ENCODE measurements at regions not wholly inside any gene's neighbourhood (a gene's known extent, or its start where the extent isn't known, plus 50 kb on each side); places are given as distances from the start of the nearest gene placed in this dataset.

DNA sequence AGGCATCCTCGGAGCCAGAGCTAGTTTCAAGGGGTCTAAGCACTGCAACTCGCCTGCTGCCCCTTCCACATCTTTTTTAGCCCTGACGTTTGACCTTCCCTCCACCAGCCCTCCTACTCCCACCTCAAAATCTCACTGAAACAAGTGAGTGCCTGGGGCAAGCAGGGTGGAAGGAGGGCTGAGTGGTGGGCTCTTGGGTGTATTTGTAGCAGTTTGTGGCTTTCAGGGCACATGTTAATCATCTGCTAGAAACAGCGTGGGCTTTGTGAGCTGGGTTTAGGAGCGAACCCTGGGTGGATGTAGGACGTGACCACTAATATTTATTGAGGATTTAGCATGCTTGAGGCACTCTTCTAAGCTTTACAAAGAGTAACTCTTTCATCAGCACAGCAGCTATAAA, 390.3 kb downstream of the GRIN2B start:
- no peak for DNase-seq
- Mint-ChIP-seq H3K36me3 (ENCODE audit: insufficient read depth) (no peaks in the 10 kb centered on the region), H3K9me3 (peaks cover 0 to 2% of the 10 kb centered on the region in 2 donors), H3K27ac (no peak overlapping the region), H3K4me1 (ENCODE audit: low read depth in 2 of 2) (no peaks in the 10 kb centered on the region), H3K27me3 (no peaks in the 10 kb centered on the region), H3K4me3 (no peak overlapping the region)
- ATAC-seq (replicated peaks) = no peak

DNA sequence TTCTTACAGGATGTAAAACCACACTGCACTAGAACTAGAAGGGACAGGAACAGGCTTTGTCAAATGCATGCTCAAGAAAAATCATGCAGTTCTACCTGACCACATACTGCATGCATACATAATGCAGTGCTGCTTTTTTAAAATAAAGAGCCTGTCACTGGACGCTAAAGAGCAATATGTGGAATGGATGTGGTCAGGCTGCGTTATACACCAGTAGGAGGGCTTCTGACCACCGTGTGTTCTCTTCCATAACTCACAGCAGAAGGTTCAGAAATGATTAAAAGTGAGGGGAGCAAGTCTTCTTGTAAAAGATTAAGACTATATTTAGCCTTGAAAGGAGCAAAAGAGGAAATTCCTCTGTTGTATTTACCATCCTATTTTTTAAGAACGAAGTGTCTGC, 392.0 kb downstream of the EMP1 start:
- no peak overlapping the region for H3K4me3 Mint-ChIP-seq
- no peak for ATAC-seq (replicated peaks)
- H3K36me3 Mint-ChIP-seq (ENCODE audit: insufficient read depth) = no peaks in the 10 kb centered on the region
- peaks cover 0 to 2% of the 10 kb centered on the region in 2 donors for H3K9me3 Mint-ChIP-seq
- no peak overlapping the region for H3K27ac Mint-ChIP-seq
- DNase-seq = no peak
- H3K27me3 Mint-ChIP-seq = peaks cover 0 to 5% of the 10 kb centered on the region in 2 donors
- H3K4me1 Mint-ChIP-seq (ENCODE audit: low read depth in 2 of 2) = no peaks in the 10 kb centered on the region

DNA sequence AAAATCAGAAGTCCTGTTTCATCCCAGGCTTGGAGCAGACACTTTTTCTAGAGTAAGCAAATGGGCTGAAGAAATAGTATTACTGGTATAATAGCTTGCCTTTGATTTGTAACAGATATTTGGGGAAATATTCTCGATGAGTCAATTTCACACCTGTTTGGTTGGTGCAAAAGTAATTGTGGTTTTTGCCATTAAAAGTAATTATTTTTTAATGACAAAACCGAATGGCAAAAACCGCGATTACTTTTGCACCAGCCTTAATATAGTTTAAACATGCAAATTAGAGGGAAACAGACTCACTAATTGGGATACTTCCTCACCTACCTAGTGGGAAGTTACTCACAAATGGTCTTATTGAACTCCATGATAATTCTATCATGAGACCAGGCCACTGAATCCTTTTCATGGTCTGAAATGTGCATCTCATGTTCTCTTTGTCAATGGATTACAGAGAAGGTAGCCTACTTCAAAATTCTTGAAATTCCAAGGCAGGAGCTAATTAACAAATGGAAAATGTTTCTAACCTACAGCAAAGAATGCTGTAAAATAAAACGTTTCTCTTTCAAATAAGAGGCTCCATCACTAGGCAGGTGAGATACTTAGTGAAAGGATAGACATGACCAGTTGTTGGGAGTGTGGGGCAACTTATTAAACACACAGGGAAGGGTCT, 391.3 kb downstream of the EMP1 start:
- Mint-ChIP-seq H3K4me1 (ENCODE audit: low read depth in 2 of 2) (no peaks in the 10 kb centered on the region), H3K9me3 (peaks cover 0 to 8% of the 10 kb centered on the region in 2 donors), H3K27ac (no peak overlapping the region), H3K4me3 (no peak overlapping the region), H3K27me3 (peaks cover 0 to 5% of the 10 kb centered on the region in 2 donors), H3K36me3 (ENCODE audit: insufficient read depth) (no peaks in the 10 kb centered on the region)
- ATAC-seq (replicated peaks) (no peak), DNase-seq (no peak)

DNA sequence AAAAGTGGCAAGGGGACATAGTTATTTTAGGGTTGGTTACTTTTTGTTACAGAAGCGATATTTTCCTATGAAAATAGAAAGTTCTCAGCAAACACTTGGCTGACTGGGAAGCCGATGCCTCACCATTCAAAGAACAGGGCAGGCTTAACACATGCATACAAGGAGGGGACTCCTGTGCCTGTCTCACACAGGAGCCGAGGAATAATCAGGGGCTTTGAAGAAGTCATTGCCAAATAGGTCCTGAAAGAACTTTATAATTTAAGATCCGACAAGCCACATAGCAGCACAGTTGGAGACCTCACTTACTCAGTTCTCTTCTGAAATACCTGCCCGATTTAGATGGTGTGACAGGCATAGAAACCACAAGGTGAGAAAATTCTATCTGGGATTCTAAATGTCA, 389.8 kb downstream of the EMP1 start:
- DNase-seq (no peak), ATAC-seq (replicated peaks) (no peak)
- Mint-ChIP-seq H3K36me3 (ENCODE audit: insufficient read depth) (no peaks in the 10 kb centered on the region), H3K27me3 (peaks cover 0 to 5% of the 10 kb centered on the region in 2 donors), H3K4me3 (no peak overlapping the region), H3K4me1 (ENCODE audit: low read depth in 2 of 2) (no peaks in the 10 kb centered on the region), H3K27ac (no peak overlapping the region), H3K9me3 (peaks cover 0 to 8% of the 10 kb centered on the region in 2 donors)

DNA sequence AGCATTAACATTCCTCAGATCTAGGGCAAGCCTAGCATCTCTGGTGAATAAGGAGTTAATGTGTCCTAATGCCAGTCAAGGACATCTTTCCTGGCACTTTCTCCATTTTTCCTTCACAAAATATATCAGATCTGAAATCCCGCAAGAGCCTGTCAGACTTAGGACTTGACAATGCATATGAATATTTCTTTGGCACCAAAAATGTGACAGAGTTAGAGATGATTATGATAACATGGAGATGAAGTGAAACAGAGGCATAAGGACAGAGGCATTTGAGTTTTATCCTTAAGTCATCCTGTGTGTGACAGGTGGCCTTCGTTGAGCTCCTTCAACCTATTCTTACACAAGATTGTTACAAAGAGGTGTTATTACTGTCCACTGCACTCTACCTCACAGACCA, 388.0 kb downstream of the EMP1 start:
- no peaks in the 10 kb centered on the region for H3K36me3 Mint-ChIP-seq (ENCODE audit: insufficient read depth)
- H3K27ac Mint-ChIP-seq = no peak overlapping the region
- H3K27me3 Mint-ChIP-seq = peaks cover 0 to 5% of the 10 kb centered on the region in 2 donors
- ATAC-seq (replicated peaks) (no peak), DNase-seq (no peak)
- no peak overlapping the region for H3K4me3 Mint-ChIP-seq
- H3K9me3 Mint-ChIP-seq = peaks cover 2 to 14% of the 10 kb centered on the region in 2 donors
- no peaks in the 10 kb centered on the region for H3K4me1 Mint-ChIP-seq (ENCODE audit: low read depth in 2 of 2)

DNA sequence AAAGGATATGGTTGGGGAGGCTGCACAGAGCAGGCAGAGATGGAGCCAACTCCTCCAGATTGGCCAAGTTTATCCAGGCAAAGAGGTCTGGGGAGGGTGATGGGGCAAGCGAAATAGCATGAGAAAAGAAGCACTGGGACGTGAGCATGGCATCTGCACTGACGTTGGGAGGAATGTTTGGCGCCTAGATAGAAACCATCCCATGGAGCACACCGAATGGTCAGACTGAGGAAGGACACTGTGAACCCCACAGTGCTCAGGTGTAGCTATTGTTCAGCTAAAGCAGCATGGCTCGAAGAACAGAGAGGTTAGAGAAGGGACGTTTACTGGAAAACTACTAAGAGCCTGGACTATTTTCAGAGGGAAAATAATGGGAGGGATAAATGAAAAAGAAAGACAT, 387.1 kb downstream of the EMP1 start:
- H3K4me3 Mint-ChIP-seq = no peak overlapping the region
- DNase-seq (no peak), ATAC-seq (replicated peaks) (no peak)
- H3K4me1 Mint-ChIP-seq (ENCODE audit: low read depth in 2 of 2) = no peaks in the 10 kb centered on the region
- H3K27me3 Mint-ChIP-seq = peaks cover 0 to 5% of the 10 kb centered on the region in 2 donors
- H3K9me3 Mint-ChIP-seq = peaks cover 4 to 17% of the 10 kb centered on the region in 2 donors
- H3K27ac Mint-ChIP-seq = no peak overlapping the region
- no peaks in the 10 kb centered on the region for H3K36me3 Mint-ChIP-seq (ENCODE audit: insufficient read depth)

DNA sequence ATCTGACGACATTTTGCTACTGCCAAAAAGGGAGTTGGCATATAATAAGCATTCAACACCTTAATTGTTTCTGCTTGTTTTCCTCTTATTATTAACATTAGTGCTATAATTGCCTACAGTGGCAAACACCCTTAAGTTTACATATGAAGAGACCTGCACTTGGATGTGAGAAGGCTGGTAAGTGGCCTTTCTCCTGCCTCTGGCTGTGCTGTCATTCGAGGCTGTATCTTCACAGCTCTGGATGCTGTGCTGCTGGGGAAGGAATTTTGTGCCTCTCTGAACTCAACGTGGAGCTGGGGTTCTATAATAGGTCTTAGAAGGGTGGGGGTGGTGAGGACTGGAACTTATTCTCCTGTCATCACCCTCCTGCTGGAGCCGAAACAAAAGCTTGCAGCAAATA, 385.9 kb downstream of the EMP1 start:
- no peak for DNase-seq
- Mint-ChIP-seq H3K27me3 (peaks cover 0 to 5% of the 10 kb centered on the region in 2 donors), H3K4me1 (ENCODE audit: low read depth in 2 of 2) (no peaks in the 10 kb centered on the region), H3K36me3 (ENCODE audit: insufficient read depth) (no peaks in the 10 kb centered on the region), H3K9me3 (peaks cover 4 to 20% of the 10 kb centered on the region in 2 donors), H3K27ac (no peak overlapping the region), H3K4me3 (no peak overlapping the region)
- ATAC-seq (replicated peaks) = no peak

DNA sequence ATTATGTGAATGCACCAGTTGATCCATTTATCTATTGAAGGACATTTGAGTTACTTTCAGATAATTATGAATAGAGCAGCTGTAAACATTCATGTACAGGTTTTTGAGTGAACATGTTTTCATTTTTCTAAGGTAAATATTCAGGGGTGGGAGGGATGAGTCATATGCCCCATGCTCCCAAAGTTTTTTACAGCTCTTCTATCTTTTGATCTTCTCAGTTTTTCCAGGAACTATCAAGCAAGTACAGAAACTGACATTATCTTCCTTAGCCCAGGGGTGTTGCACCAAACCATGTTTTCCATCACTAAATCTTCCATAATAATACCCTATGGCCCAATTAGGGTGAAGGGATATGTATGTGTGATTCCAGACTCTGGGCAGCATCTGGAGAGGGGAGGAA, 384.5 kb downstream of the EMP1 start:
- DNase-seq (no peak), ATAC-seq (replicated peaks) (no peak)
- no peak overlapping the region for H3K4me3 Mint-ChIP-seq
- H3K27ac Mint-ChIP-seq = no peak overlapping the region
- H3K27me3 Mint-ChIP-seq = peaks cover 0 to 5% of the 10 kb centered on the region in 2 donors
- H3K4me1 Mint-ChIP-seq (ENCODE audit: low read depth in 2 of 2) = no peaks in the 10 kb centered on the region
- peaks cover 4 to 20% of the 10 kb centered on the region in 2 donors for H3K9me3 Mint-ChIP-seq
- H3K36me3 Mint-ChIP-seq (ENCODE audit: insufficient read depth) = no peaks in the 10 kb centered on the region

DNA sequence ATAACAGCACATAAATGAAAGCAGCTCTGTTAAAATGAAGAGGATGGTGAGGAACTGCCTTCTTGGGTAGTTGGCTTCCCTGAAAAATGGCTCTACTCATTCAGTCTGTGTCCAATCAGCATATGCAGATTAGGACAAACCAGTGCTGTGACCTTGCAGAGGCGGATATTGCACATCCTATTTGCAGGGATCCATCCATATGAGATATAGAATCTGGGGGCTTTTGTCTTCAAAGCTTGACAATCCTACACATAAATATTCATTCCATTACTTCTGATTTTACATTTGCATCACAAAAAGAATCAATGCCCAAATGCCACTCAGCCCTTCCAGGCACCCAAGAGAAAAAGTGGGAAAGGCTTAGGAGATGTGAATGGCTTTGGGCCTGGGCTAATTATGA, 383.7 kb downstream of the EMP1 start:
- peaks cover 0 to 5% of the 10 kb centered on the region in 2 donors for H3K27me3 Mint-ChIP-seq
- ATAC-seq (replicated peaks) (no peak), DNase-seq (no peak)
- H3K27ac Mint-ChIP-seq = no peak overlapping the region
- H3K4me1 Mint-ChIP-seq (ENCODE audit: low read depth in 2 of 2) = no peaks in the 10 kb centered on the region
- peaks cover 4 to 20% of the 10 kb centered on the region in 2 donors for H3K9me3 Mint-ChIP-seq
- no peak overlapping the region for H3K4me3 Mint-ChIP-seq
- no peaks in the 10 kb centered on the region for H3K36me3 Mint-ChIP-seq (ENCODE audit: insufficient read depth)

DNA sequence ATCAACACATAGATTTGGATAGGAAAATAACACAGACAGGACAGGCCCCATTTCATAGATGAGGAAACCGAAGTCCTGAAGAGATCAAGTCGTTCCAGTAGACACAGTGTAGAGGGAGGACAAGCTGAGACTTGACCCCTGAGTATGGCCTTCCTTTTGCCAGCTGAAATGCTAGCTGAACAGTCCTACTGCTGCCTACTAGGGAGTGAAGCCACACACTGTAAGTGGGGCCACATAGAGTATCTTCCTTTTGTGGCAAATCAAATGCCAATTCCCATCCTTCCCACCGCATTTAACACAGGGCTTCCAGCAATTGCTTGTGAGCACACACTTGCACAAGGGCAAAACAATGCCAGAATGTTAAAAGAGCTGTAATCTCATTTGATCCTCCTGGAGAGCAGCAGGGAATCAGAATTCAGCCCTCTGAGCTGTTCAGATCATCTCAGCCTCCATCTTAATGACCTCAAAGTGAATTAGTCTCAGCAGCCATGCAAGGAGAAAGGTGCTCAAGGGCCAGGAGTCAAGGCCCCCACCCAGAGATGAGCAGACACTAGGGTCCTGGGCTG, 380.5 kb downstream of the EMP1 start:
- no peaks in the 10 kb centered on the region for H3K36me3 Mint-ChIP-seq (ENCODE audit: insufficient read depth)

DNA sequence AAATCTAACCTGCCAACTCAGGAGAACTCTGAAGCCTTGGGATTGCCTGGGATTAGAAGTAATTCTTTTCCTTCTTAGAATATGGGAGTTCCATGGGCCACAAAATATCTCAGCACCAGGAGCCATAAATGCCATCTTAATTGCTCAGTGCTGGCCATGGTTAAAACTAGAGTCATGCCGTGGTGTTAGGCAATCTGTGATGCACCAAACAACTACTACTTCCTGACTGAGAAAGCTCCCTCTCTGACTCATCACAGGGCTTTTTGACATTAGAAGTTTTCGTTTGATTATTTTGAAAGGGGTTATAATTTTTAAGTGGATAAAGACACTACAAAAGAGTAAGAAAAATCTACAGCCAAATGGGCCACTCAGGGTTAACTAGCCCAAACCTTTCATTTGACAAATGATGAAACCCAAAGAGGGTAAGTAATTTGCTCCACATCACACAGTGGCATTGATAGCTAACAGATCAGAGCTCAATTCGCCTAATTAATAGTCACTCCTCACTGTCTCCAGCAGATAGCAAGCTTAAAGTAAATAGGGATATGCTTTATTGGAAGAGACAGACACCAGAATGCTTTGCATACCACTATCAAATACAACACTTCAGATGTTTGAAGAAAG, 377.3 kb downstream of the EMP1 start:
- Mint-ChIP-seq H3K27ac (no peak overlapping the region), H3K4me3 (no peak overlapping the region), H3K27me3 (no peaks in the 10 kb centered on the region), H3K4me1 (ENCODE audit: low read depth in 2 of 2) (no peaks in the 10 kb centered on the region), H3K9me3 (peaks cover 0 to 5% of the 10 kb centered on the region in 2 donors), H3K36me3 (ENCODE audit: insufficient read depth) (no peaks in the 10 kb centered on the region)
- ATAC-seq (replicated peaks) (no peak), DNase-seq (no peak)

More for the DNA sequence above, 380.5 kb downstream of the EMP1 start:
- Mint-ChIP-seq H3K27me3 (no peaks in the 10 kb centered on the region), H3K9me3 (peaks cover 4 to 13% of the 10 kb centered on the region in 2 donors), H3K4me1 (ENCODE audit: low read depth in 2 of 2) (no peaks in the 10 kb centered on the region), H3K27ac (no peak overlapping the region), H3K4me3 (no peak overlapping the region)
- ATAC-seq (replicated peaks) (no peak), DNase-seq (no peak)

DNA sequence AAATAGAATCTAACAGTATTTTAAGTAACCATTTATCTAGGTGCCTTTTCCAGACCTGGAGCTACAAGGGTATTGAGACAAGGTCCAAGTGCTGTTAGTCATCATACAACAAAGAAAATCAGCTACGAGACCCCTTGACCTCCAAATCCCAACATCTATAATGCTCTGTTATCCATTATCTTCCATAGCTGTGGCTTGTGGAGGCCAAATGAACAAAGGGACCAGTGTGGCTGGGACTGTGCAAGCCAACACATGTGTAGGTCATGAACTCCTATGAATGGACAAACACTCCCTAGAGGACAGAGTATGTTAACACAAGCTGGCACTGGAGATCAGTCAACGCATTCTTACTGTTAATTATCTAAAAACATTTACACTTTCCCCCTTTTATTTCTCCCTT, 374.5 kb downstream of the EMP1 start:
- DNase-seq (no peak), ATAC-seq (replicated peaks) (no peak)
- Mint-ChIP-seq H3K27ac (no peak overlapping the region), H3K36me3 (ENCODE audit: insufficient read depth) (no peaks in the 10 kb centered on the region), H3K9me3 (peaks cover 0 to 8% of the 10 kb centered on the region in 2 donors), H3K4me1 (ENCODE audit: low read depth in 2 of 2) (no peaks in the 10 kb centered on the region), H3K4me3 (no peak overlapping the region), H3K27me3 (peaks cover 6 to 7% of the 10 kb centered on the region in 2 donors)

DNA sequence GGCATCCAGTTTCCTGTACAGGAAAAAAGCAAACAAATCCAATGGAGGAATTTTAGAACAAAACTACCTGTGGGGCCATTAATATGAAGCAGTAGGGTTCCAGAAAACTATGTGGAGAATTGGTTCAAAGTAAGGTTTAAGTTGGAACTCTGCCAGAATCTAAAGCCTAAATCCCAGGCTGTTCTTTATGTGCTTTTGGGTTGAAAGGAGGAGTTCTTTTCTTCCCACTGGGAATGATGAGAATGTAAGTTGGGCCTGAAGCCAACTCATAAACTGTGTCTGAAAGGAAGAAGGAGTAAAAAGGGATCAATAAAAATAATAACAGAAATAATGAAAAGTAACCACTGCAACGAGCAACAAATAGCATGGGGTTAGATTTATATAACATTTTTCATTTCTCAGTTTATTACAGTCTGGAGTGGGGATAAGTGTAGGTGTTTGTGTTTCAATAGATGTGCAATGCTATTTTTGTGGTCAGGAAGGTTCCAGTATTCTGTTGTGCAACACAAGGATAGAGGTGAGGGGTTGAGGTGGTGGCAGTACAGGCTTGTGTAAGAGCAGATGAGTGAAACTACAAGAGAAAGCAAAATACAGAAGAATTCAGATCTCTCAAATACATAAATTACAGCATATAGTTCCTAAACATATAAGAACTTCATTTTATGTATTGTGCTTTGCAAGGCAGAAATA, 373.6 kb downstream of the EMP1 start:
- Mint-ChIP-seq H3K36me3 (ENCODE audit: insufficient read depth) (no peaks in the 10 kb centered on the region), H3K4me3 (no peak overlapping the region), H3K27me3 (peaks cover 6 to 7% of the 10 kb centered on the region in 2 donors), H3K9me3 (peaks cover 0 to 8% of the 10 kb centered on the region in 2 donors), H3K27ac (no peak overlapping the region), H3K4me1 (ENCODE audit: low read depth in 2 of 2) (no peaks in the 10 kb centered on the region)
- DNase-seq = no peak
- no peak for ATAC-seq (replicated peaks)
